Tibial artery (tissue), 4 donors: ENCODE measurements at regions not wholly inside any gene's neighbourhood (a gene's known extent, or its start where the extent isn't known, plus 50 kb on each side); places are given as distances from the start of the nearest gene placed in this dataset.

Source experiments
- DNase-seq, 2 donors: peaks; one replicate each; pipeline ENCODE4 v3.0.0-alpha.2; 2019
- H3K27ac ChIP-seq, 2 donors: fragments of 200-600 bp; sonication (generic) in 1 of 2; 1 replicate in 1 of 2; 2 replicates in 1 of 2; pipeline ENCODE4 v1.5.1; 2018 to 2019; ENCODE audit warnings: mild to moderate bottlenecking in 1 of 2
- H3K27me3 ChIP-seq, 2 donors: fragments of 200-600 bp; sonication (generic) in 1 of 2; one replicate each; pipeline versions ENCODE4 v1.5.1 to v1.6.0; 2016 to 2019
- H3K36me3 ChIP-seq, 3 donors: fragments of 200-600 bp; sonication (generic) in 2 of 3; one replicate each; pipeline ENCODE4 v1.5.1; 2016 to 2019; ENCODE audit warnings: mild to moderate bottlenecking in 2 of 3
- H3K4me1 ChIP-seq, 4 donors: fragments of 200-600 bp; sonication (generic) in 2 of 4; 1 replicate in 3 of 4; 2 replicates in 1 of 4; pipeline ENCODE4 v1.5.1; 2016 to 2019
- H3K4me3 ChIP-seq, 2 donors: fragments of 200-600 bp; sonication (generic) in 1 of 2; 1 replicate in 1 of 2; 2 replicates in 1 of 2; pipeline ENCODE4 v1.5.1; 2018 to 2019; ENCODE audit warnings: mild to moderate bottlenecking in 2 of 2
- H3K9me3 ChIP-seq, 3 donors: fragments of 200-600 bp; sonication (generic) in 1 of 3; one replicate each; pipeline ENCODE4 v1.5.1; 2016 to 2019
- intact Hi-C: fragments of 100-400 bp; cut with DNase I; formaldehyde crosslinking; loops from one replicate; pipeline ENCODE4 v1.15.0; 2023; ENCODE audit warnings: low total_unique reads
- TF ChIP-seq, protein P1 (sequence below), 2 experiments: fragments of 200-600 bp in 1 of 2; fragments of 450-650 bp in 1 of 2; IDR thresholded peaks; one replicate each; pipeline ENCODE4 v1.5.1; 2017 to 2019; ENCODE audit warnings: antibody characterized with exemption in 2 of 2, mild to moderate bottlenecking in 1 of 2, moderate library complexity in 1 of 2

DNA sequence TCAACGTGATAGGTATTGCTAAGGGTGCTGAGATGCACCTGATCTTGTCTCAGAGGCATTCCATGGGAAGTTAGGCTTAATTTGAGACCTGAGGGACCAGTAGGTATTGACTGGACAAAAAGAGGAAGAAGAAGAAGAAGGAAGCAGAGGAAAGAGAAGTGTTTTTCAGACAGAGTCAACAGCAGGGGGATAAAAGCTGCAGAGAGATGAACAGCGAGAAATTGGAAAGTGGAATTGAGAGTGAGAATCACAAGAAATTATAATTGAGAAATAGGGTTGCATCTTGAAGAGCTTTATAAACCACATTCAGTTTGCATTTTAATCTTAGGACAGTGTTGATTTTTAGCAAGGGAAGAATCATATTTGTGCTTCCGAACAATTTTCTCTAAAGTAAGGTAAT lies 254.0 kb downstream of the CD83 start:
- H3K9me3 ChIP-seq: no peaks in the 10 kb centered on the region
- no peaks in the 10 kb centered on the region for H3K36me3 ChIP-seq
- DNase-seq: no peak
- H3K27ac ChIP-seq: no peak overlapping the region
- H3K4me1 ChIP-seq: no peaks in the 10 kb centered on the region
- TF ChIP-seq, protein P1, sequence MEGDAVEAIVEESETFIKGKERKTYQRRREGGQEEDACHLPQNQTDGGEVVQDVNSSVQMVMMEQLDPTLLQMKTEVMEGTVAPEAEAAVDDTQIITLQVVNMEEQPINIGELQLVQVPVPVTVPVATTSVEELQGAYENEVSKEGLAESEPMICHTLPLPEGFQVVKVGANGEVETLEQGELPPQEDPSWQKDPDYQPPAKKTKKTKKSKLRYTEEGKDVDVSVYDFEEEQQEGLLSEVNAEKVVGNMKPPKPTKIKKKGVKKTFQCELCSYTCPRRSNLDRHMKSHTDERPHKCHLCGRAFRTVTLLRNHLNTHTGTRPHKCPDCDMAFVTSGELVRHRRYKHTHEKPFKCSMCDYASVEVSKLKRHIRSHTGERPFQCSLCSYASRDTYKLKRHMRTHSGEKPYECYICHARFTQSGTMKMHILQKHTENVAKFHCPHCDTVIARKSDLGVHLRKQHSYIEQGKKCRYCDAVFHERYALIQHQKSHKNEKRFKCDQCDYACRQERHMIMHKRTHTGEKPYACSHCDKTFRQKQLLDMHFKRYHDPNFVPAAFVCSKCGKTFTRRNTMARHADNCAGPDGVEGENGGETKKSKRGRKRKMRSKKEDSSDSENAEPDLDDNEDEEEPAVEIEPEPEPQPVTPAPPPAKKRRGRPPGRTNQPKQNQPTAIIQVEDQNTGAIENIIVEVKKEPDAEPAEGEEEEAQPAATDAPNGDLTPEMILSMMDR (IDR thresholded peaks at IDR 0.05): no peak
- intact Hi-C loops: no loop called here
- no peak overlapping the region for H3K4me3 ChIP-seq
- H3K27me3 ChIP-seq: no peaks in the 10 kb centered on the region

DNA sequence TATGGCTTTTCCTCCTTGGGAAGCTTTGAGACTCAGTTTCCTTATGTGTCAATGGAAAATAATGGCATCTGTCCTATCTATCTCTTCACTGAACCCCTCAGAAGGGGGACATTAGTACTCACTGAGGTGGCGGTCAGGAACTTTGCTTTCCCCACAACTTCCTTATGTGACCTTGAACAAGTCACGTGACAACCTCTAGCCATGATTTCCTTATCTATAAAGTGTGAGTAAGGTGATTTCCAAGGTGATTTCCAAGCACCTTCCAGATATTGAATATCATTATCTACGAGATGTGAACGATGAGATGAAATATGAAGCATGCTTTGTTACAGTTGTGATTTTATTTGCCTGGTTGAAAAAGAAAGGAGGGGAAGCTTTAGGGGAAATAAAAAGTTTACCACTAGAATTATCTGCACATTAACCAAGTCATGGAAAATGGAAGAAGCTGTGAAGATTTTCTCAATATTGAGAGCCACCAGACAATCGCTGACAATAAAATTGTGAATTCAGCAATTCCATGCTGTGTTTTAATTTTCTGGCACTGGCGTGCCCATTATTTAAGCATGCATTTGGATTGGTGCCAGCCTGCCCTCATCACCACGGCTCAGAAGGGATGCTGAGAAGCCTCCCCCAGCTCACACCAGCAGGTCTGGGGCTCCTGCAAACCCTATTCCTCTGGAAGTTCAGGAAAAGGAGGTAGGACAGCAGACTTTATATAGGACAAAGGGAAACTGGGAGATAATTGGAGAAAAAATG lies 255.3 kb downstream of the CD83 start:
- no peak for DNase-seq
- intact Hi-C loops: no loop called here
- no peak overlapping the region for H3K27ac ChIP-seq

DNA sequence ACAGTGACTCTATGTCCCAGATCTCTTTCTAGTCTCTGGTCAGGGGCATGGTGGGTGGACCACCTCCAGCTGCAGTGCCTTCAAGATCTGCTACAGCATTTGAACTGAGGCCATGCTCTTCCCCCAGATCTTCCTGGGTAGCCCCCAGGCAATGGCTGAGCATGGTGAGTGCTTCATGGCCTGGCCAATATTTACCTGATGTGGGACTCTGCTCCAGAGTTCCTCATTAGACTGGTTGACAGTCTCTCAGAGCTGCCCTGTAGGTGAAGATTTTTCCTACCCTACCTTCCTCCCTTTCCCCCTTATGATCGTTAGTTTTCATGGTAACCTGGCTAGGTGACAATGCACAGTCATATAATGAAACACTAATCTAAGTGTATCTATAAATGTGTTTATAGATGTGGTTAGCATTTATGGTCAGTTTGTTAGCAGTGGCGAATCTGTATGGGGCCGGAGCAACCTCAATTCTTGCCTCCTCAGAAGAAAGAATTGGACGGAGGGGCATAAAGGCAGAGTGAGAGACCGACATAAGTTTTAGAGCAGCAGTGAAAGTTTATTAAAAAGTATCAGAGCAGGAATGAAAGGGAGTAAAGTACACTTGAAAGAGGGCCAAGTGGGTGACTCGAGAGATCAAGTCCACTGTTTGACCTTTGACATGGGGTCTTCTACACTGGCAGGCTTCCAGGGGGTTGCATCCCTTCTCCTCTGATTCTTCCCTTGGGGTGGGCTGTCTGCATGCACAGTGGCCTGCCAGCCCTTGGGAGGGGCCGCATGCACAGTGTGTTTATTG lies 256.3 kb downstream of the CD83 start:
- TF ChIP-seq, protein P1 (IDR thresholded peaks at IDR 0.05): no peak
- Histone ChIP-seq H3K9me3 (no peaks in the 10 kb centered on the region), H3K36me3 (no peaks in the 10 kb centered on the region), H3K27ac (no peak overlapping the region), H3K4me3 (no peak overlapping the region), H3K27me3 (no peaks in the 10 kb centered on the region), H3K4me1 (no peaks in the 10 kb centered on the region)
- no peak for DNase-seq
- intact Hi-C loops: no loop called here

More for the DNA sequence above, 255.3 kb downstream of the CD83 start:
- Histone ChIP-seq H3K36me3 (no peaks in the 10 kb centered on the region), H3K4me3 (no peak overlapping the region), H3K9me3 (no peaks in the 10 kb centered on the region), H3K4me1 (no peaks in the 10 kb centered on the region), H3K27me3 (no peaks in the 10 kb centered on the region)
- TF ChIP-seq, protein P1 (IDR thresholded peaks at IDR 0.05): no peak

DNA sequence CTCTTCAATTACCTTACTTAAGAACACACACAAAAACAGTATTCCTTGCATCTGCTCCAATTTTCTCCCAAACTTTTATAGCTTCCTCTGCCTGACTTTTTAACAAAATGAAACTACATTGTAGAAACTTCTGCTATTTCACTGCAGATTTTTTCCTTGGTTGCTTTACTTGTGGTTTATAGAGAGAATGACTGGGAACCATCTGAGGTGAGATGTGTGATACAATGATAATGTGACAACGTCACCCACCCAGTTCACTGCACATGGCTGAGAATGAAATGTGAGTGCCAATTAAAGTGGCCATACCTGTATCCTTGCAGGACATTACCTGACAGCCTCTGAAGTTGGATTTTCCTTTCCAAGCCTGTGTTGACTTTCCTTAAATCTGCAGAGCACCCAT lies 258.4 kb downstream of the CD83 start:
- no peaks in the 10 kb centered on the region for H3K36me3 ChIP-seq
- no peak for DNase-seq
- H3K27ac ChIP-seq: no peak overlapping the region
- no peaks in the 10 kb centered on the region for H3K4me1 ChIP-seq
- intact Hi-C loops: no loop called here
- H3K4me3 ChIP-seq: no peak overlapping the region
- TF ChIP-seq, protein P1 (IDR thresholded peaks at IDR 0.05): no peak
- H3K9me3 ChIP-seq: no peaks in the 10 kb centered on the region
- H3K27me3 ChIP-seq: no peaks in the 10 kb centered on the region

DNA sequence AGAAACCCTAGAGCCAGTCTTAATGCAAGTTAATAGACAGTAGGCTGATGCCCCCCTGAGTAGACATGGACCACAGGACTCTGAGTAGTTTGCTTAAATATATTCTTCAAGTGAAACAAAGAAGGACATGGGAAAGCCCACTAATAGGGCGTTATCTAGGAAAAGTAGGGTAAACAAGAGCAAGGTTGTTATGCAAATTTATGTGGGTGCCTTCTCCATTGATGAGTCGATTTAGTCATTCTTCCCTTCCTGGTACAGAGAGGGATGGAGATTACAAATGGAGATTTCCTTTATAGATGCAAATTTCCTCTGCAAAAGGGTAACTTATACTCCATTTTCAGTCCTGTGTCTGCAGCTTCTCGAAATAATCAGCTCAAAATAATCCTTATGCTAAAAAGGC lies 262.0 kb downstream of the CD83 start:
- DNase-seq: no peak
- no peaks in the 10 kb centered on the region for H3K4me1 ChIP-seq
- intact Hi-C loops: no loop called here

More for the DNA sequence above, 262.0 kb downstream of the CD83 start:
- TF ChIP-seq, protein P1 (IDR thresholded peaks at IDR 0.05): no peak
- Histone ChIP-seq H3K27me3 (no peaks in the 10 kb centered on the region), H3K27ac (no peak overlapping the region), H3K36me3 (no peaks in the 10 kb centered on the region), H3K4me3 (no peak overlapping the region), H3K9me3 (no peaks in the 10 kb centered on the region)
